ENCODE measurements at regions not wholly inside any gene's neighbourhood (a gene's known extent, or its start where the extent isn't known, plus 50 kb on each side); places are given as distances from the start of the nearest gene placed in this dataset.

DNA sequence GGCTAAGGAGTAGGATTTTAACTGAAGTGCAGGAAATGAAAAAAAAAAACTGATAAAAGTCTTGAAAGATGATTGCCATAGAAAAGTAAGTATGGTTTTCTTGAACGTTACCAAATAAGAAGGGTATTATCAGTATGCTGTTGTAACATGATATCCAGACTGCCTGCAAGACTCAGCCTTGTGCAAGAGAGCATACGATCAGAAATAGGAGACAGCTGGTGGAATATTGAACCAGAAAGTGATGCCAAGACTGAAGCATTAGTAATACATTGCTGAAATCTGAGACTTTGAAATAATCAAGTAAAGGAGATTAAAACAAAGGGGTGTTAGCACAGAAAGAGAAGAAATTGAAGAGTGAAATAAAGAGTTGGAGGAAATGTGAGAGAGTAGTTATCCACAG is 452.7 kb upstream of the CNTN5 start:
- Histone ChIP-seq H3K4me1 (ENCODE audit: control insufficient read depth in 3 of 3, insufficient read depth in 3 of 3, low read length in 3 of 3) (no peaks in the 10 kb centered on the region), H3K27ac (ENCODE audit: low read depth, low read length) (no peak overlapping the region), H3K9ac (ENCODE audit: low read depth in 1 of 3, low read length in 3 of 3) (no peak overlapping the region), H3K4me3 (ENCODE audit: low read length in 3 of 3) (no peak overlapping the region), H3K36me3 (ENCODE audit: control insufficient read depth in 3 of 3, insufficient read depth in 3 of 3, low read length in 3 of 3) (no peaks in the 10 kb centered on the region), H3K9me3 (ENCODE audit: control insufficient read depth in 3 of 3, low read length in 3 of 3) (no peaks in the 10 kb centered on the region), H3K27me3 (ENCODE audit: control insufficient read depth in 3 of 3, insufficient read depth in 3 of 3, low read length in 3 of 3) (no peaks in the 10 kb centered on the region)

DNA sequence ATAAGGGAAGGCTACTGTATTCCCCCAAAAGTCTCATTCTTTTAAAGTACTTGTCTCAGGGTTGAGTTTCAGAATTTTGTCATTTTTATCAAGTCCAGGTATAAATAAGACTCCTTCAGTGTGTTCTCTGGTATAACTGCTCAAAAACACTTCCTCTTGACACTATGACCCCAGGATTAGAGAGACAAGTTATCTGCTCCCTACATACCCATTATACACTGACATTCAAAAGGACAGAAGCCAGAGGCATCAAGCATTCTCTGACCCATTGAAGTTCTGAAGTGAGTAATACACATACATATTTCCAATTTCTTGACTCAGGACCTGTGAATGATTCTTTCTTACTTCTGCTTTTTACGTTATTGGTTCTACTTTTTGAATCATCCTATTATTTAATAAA is 447.8 kb upstream of the CNTN5 start:
- no peak overlapping the region for H3K9ac ChIP-seq (ENCODE audit: low read depth in 1 of 3, low read length in 3 of 3)
- no peaks in the 10 kb centered on the region for H3K36me3 ChIP-seq (ENCODE audit: control insufficient read depth in 3 of 3, insufficient read depth in 3 of 3, low read length in 3 of 3)
- no peak overlapping the region for H3K4me3 ChIP-seq (ENCODE audit: low read length in 3 of 3)
- H3K9me3 ChIP-seq (ENCODE audit: control insufficient read depth in 3 of 3, low read length in 3 of 3) = no peaks in the 10 kb centered on the region
- no peaks in the 10 kb centered on the region for H3K4me1 ChIP-seq (ENCODE audit: control insufficient read depth in 3 of 3, insufficient read depth in 3 of 3, low read length in 3 of 3)
- no peak overlapping the region for H3K27ac ChIP-seq (ENCODE audit: low read depth, low read length)
- H3K27me3 ChIP-seq (ENCODE audit: control insufficient read depth in 3 of 3, insufficient read depth in 3 of 3, low read length in 3 of 3) = no peaks in the 10 kb centered on the region

DNA sequence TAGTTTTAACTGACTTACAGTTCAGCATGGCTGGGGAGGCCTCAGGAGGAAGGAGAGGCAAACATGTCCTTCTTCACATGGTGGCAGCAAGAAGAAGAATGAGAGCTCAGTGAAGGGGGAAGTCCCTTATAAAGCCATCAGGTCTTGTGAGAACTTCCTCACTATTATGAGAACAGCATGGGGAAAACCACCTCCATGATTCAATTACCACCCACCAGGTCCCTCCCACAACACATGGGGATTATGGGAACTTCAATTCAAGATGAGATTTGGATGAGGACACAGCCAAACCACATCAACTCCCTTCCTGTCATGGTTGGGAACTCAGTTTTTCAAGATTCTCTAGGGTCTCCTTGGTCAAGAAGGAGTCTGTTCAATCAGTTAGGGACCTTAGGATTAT is 432.9 kb upstream of the CNTN5 start:
- H3K27ac ChIP-seq (ENCODE audit: low read depth, low read length) = no peak overlapping the region
- H3K4me3 ChIP-seq (ENCODE audit: low read length in 3 of 3) = no peak overlapping the region
- no peaks in the 10 kb centered on the region for H3K27me3 ChIP-seq (ENCODE audit: control insufficient read depth in 3 of 3, insufficient read depth in 3 of 3, low read length in 3 of 3)
- H3K9ac ChIP-seq (ENCODE audit: low read depth in 1 of 3, low read length in 3 of 3) = no peak overlapping the region
- no peaks in the 10 kb centered on the region for H3K36me3 ChIP-seq (ENCODE audit: control insufficient read depth in 3 of 3, insufficient read depth in 3 of 3, low read length in 3 of 3)
- H3K4me1 ChIP-seq (ENCODE audit: control insufficient read depth in 3 of 3, insufficient read depth in 3 of 3, low read length in 3 of 3) = no peaks in the 10 kb centered on the region
- H3K9me3 ChIP-seq (ENCODE audit: control insufficient read depth in 3 of 3, low read length in 3 of 3) = no peaks in the 10 kb centered on the region

DNA sequence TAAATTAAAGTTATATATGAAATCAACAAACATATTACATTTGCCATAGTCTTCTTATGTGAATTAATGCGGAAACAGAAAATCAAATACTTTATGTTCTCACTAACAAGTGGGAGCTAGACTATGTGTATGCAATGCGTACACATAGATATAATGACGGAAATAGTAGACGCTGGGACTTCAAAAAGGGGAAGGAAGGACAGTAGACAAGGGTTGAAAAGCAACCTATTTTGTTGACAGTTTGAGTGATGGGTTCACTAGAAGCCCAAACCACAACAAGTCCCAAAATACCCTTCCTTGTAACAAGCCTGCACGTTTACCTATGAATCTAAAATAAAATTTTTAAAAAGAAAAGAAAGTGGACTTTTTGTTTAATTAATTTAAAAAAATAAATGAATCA is 430.8 kb upstream of the CNTN5 start:
- no peak overlapping the region for H3K9ac ChIP-seq (ENCODE audit: low read depth in 1 of 3, low read length in 3 of 3)
- H3K36me3 ChIP-seq (ENCODE audit: control insufficient read depth in 3 of 3, insufficient read depth in 3 of 3, low read length in 3 of 3) = no peaks in the 10 kb centered on the region
- H3K4me1 ChIP-seq (ENCODE audit: control insufficient read depth in 3 of 3, insufficient read depth in 3 of 3, low read length in 3 of 3) = no peaks in the 10 kb centered on the region
- H3K4me3 ChIP-seq (ENCODE audit: low read length in 3 of 3) = no peak overlapping the region
- H3K27ac ChIP-seq (ENCODE audit: low read depth, low read length) = no peak overlapping the region
- no peaks in the 10 kb centered on the region for H3K27me3 ChIP-seq (ENCODE audit: control insufficient read depth in 3 of 3, insufficient read depth in 3 of 3, low read length in 3 of 3)
- no peaks in the 10 kb centered on the region for H3K9me3 ChIP-seq (ENCODE audit: control insufficient read depth in 3 of 3, low read length in 3 of 3)

DNA sequence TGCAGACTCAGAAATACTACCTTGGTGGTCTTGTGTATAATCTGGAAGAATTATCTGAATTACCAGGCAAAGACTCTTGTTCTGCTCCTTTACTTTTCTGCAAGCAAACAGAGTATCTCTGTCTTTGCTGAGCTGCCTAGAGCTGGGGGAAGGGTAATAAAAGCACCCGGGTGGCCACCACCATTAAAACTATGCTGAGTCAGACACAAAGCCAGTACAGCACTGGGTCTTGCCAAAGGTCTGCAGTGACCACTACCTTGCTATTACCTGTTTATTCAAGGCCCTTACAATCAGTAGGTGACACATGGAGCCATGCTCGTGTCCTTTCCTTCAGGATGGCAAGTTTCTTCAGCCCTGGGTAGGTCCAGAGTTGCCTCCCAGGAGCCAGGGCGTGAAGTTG is 420.6 kb upstream of the CNTN5 start:
- no peaks in the 10 kb centered on the region for H3K27me3 ChIP-seq (ENCODE audit: control insufficient read depth in 3 of 3, insufficient read depth in 3 of 3, low read length in 3 of 3)
- no peak overlapping the region for H3K9ac ChIP-seq (ENCODE audit: low read depth in 1 of 3, low read length in 3 of 3)
- H3K4me1 ChIP-seq (ENCODE audit: control insufficient read depth in 3 of 3, insufficient read depth in 3 of 3, low read length in 3 of 3) = no peaks in the 10 kb centered on the region
- H3K27ac ChIP-seq (ENCODE audit: low read depth, low read length) = no peak overlapping the region
- H3K36me3 ChIP-seq (ENCODE audit: control insufficient read depth in 3 of 3, insufficient read depth in 3 of 3, low read length in 3 of 3) = no peaks in the 10 kb centered on the region
- no peaks in the 10 kb centered on the region for H3K9me3 ChIP-seq (ENCODE audit: control insufficient read depth in 3 of 3, low read length in 3 of 3)
- H3K4me3 ChIP-seq (ENCODE audit: low read length in 3 of 3) = no peak overlapping the region

DNA sequence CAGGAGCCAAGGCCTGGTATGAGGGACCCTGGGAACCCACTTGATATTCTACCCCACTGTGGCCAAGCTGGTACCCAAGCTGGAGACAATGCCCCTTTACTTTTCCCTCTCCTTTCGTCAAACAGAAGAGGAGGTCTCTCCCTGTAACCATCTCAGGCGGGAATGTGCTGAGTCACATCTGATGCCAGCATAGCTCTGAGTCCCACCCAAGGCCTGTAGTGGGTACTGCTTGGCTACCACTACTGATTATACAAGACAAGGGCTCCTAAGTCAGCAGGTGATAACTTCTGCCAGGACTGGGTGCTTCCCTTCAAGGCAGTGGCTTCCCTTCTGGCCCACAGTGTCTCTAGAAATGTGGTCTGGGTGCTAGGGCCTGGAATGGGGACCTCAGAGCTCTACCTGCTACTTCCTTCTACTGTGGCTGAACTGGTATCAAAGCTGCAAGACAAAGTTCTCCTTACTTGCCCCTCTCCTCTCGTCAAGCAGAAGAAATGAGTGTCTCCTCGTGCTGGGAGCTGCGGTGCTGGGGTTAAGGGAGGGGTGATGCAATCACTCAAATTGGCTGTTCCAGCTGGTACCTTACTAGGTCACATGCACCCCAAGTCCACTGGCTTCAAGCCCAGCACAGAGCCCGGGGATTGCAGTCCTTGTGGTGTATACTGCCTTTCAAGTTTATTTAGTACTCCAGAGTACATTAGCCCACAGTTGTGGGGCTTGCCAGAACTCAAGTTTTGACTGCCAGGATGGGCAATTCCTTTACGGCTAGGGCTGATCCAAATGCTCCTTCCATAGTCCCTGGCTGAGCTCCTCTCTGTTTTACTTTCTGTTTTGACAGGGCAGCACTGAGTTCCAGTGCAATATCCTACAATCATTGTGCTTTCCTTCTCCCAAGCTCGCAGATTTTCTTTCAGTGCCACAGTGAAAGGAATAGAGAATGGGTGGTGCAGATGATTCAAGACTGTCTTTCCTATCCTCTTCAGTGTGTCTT is 419.7 kb upstream of the CNTN5 start:
- no peaks in the 10 kb centered on the region for H3K9me3 ChIP-seq (ENCODE audit: control insufficient read depth in 3 of 3, low read length in 3 of 3)
- no peak overlapping the region for H3K27ac ChIP-seq (ENCODE audit: low read depth, low read length)

DNA sequence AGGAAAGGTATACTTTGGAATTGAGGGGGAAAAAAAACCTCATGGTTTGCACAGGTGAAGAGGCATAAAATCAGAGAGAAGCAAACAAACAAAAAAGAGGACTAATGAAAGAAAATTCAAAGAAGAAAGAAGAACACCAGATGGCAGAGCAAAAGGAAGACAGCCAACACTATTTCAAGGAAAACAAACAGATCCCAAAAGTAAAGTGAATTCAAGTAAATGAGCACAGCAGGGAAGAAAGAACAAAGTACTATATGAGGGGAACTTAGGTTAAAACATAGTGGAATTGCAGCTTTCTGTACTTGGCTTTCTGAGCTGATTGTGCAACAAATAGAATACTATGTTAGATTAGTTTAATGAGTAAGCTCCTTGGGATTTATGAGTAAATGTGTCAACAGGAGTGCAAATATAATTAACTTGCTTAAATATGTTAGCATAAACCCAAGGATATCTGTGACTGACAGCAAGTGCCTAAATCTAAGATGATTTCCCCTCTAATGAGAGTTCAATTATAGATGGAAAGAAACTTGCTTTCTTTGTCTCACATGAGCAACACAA is 404.6 kb upstream of the CNTN5 start:
- Histone ChIP-seq H3K27me3 (ENCODE audit: control insufficient read depth in 3 of 3, insufficient read depth in 3 of 3, low read length in 3 of 3) (no peaks in the 10 kb centered on the region), H3K36me3 (ENCODE audit: control insufficient read depth in 3 of 3, insufficient read depth in 3 of 3, low read length in 3 of 3) (no peaks in the 10 kb centered on the region), H3K27ac (ENCODE audit: low read depth, low read length) (no peak overlapping the region), H3K4me1 (ENCODE audit: control insufficient read depth in 3 of 3, insufficient read depth in 3 of 3, low read length in 3 of 3) (no peaks in the 10 kb centered on the region), H3K4me3 (ENCODE audit: low read length in 3 of 3) (no peak overlapping the region), H3K9me3 (ENCODE audit: control insufficient read depth in 3 of 3, low read length in 3 of 3) (no peaks in the 10 kb centered on the region), H3K9ac (ENCODE audit: low read depth in 1 of 3, low read length in 3 of 3) (no peak overlapping the region)

More for the DNA sequence above, 419.7 kb upstream of the CNTN5 start:
- Histone ChIP-seq H3K36me3 (ENCODE audit: control insufficient read depth in 3 of 3, insufficient read depth in 3 of 3, low read length in 3 of 3) (no peaks in the 10 kb centered on the region), H3K4me3 (ENCODE audit: low read length in 3 of 3) (no peak overlapping the region), H3K9ac (ENCODE audit: low read depth in 1 of 3, low read length in 3 of 3) (no peak overlapping the region), H3K27me3 (ENCODE audit: control insufficient read depth in 3 of 3, insufficient read depth in 3 of 3, low read length in 3 of 3) (no peaks in the 10 kb centered on the region), H3K4me1 (ENCODE audit: control insufficient read depth in 3 of 3, insufficient read depth in 3 of 3, low read length in 3 of 3) (no peaks in the 10 kb centered on the region)

DNA sequence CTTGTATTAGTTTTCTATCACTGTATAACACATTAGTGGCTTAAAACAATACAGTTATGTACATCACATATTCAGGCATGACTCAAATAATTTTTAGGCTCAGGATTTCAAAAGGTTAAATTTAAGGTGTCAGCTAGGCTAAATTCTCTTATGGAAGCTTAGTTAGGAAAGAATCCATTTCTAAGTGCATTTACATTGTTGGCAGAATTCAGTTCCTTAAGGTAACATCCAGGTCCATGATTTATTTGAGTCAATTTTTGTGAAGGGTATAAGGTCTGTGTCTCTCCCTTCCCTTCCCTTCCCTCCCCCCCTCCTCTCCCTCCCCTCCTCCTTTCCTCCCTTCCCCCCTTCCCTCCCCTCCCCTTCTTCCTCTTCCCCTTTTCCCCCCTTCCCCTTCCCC is 399.0 kb upstream of the CNTN5 start:
- Histone ChIP-seq H3K4me3 (ENCODE audit: low read length in 3 of 3) (no peak overlapping the region), H3K9me3 (ENCODE audit: control insufficient read depth in 3 of 3, low read length in 3 of 3) (no peaks in the 10 kb centered on the region), H3K36me3 (ENCODE audit: control insufficient read depth in 3 of 3, insufficient read depth in 3 of 3, low read length in 3 of 3) (no peaks in the 10 kb centered on the region), H3K4me1 (ENCODE audit: control insufficient read depth in 3 of 3, insufficient read depth in 3 of 3, low read length in 3 of 3) (no peaks in the 10 kb centered on the region), H3K9ac (ENCODE audit: low read depth in 1 of 3, low read length in 3 of 3) (no peak overlapping the region), H3K27ac (ENCODE audit: low read depth, low read length) (no peak overlapping the region), H3K27me3 (ENCODE audit: control insufficient read depth in 3 of 3, insufficient read depth in 3 of 3, low read length in 3 of 3) (no peaks in the 10 kb centered on the region)

DNA sequence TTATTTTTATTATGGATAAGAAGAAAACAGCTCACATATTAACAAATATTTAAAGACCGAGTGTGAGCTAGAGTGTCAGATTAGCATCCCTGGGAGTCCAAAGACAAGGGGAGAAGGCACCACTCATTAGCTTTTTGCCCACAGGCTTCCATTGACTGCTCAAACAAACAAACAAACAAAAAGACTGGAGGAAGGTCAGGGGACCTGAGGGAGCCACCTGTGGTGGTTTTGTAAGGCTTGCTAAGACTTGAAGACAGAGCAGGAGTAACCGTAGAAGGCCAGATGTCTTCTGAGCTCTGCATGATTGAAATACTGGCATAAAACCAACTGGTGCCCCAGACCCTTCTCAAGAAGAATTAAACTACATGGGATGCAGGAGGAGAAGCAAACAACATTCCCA is 395.2 kb upstream of the CNTN5 start:
- Histone ChIP-seq H3K4me1 (ENCODE audit: control insufficient read depth in 3 of 3, insufficient read depth in 3 of 3, low read length in 3 of 3) (no peaks in the 10 kb centered on the region), H3K27ac (ENCODE audit: low read depth, low read length) (no peak overlapping the region), H3K9me3 (ENCODE audit: control insufficient read depth in 3 of 3, low read length in 3 of 3) (no peaks in the 10 kb centered on the region), H3K4me3 (ENCODE audit: low read length in 3 of 3) (no peak overlapping the region), H3K27me3 (ENCODE audit: control insufficient read depth in 3 of 3, insufficient read depth in 3 of 3, low read length in 3 of 3) (no peaks in the 10 kb centered on the region), H3K9ac (ENCODE audit: low read depth in 1 of 3, low read length in 3 of 3) (no peak overlapping the region), H3K36me3 (ENCODE audit: control insufficient read depth in 3 of 3, insufficient read depth in 3 of 3, low read length in 3 of 3) (no peaks in the 10 kb centered on the region)

DNA sequence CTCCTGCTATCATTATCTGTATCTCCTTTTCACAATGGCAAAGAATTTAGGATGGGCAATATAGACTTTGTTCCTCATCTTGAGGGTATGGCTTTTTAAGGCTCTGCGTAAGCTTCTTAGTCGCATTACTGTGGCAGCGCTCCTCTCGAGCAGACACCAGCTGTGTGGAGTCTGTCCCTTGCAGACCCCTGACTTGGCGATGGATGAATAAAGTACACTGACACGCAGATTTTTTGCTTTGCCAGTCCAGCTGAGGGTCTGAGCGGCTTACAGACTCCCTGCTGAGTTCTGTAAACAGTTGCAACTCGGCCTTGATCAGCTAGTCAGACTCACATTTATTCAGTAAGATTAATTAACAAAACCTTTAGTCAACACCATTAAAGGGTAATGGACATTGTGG is 390.0 kb upstream of the CNTN5 start:
- no peaks in the 10 kb centered on the region for H3K36me3 ChIP-seq (ENCODE audit: control insufficient read depth in 3 of 3, insufficient read depth in 3 of 3, low read length in 3 of 3)
- H3K9me3 ChIP-seq (ENCODE audit: control insufficient read depth in 3 of 3, low read length in 3 of 3) = no peaks in the 10 kb centered on the region
- no peak overlapping the region for H3K4me3 ChIP-seq (ENCODE audit: low read length in 3 of 3)
- H3K27ac ChIP-seq (ENCODE audit: low read depth, low read length) = no peak overlapping the region
- no peak overlapping the region for H3K9ac ChIP-seq (ENCODE audit: low read depth in 1 of 3, low read length in 3 of 3)
- no peaks in the 10 kb centered on the region for H3K27me3 ChIP-seq (ENCODE audit: control insufficient read depth in 3 of 3, insufficient read depth in 3 of 3, low read length in 3 of 3)
- no peaks in the 10 kb centered on the region for H3K4me1 ChIP-seq (ENCODE audit: control insufficient read depth in 3 of 3, insufficient read depth in 3 of 3, low read length in 3 of 3)

Data from skeletal muscle tissue (tissue), 3 donors.